GM18861 (cell line): ENCODE measurements at regions not wholly inside any gene's neighbourhood (a gene's known extent, or its start where the extent isn't known, plus 50 kb on each side); places are given as distances from the start of the nearest gene placed in this dataset.

ENCODE experiments used
- ATAC-seq: cut with Tn5 transposase; IDR thresholded peaks from one replicate; pipeline ENCODE4 v1.9.1; 2021; ENCODE audit not compliant: unreplicated experiment

- no peak for ATAC-seq
Measured at GRCh38 chr12:65517656-65518210, 239.2 kb downstream of the MSRB3 start.

DNA sequence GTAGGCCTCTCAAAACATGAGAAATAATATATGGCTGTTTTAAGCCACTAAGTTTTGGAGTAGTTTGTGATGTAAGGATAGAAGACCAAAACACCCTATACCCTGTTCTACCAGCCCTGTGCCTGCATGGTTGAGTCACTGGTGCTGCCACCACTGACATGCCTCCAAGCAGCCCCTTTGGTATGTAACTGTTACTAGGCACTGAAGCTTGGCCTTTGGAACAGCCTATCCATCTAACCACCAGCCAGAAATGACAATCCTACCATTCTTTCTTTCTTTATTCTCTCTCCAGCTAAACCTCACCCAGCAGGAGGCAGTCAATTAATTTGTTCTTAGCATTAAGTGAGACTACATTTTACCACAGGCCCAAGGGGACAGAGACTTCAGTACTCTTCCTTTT, 240.3 kb downstream of the MSRB3 start:
- no peak for ATAC-seq

GRCh38 chr12:65520658-65521057, 242.2 kb downstream of the MSRB3 start:
- ATAC-seq, result no peak

DNA sequence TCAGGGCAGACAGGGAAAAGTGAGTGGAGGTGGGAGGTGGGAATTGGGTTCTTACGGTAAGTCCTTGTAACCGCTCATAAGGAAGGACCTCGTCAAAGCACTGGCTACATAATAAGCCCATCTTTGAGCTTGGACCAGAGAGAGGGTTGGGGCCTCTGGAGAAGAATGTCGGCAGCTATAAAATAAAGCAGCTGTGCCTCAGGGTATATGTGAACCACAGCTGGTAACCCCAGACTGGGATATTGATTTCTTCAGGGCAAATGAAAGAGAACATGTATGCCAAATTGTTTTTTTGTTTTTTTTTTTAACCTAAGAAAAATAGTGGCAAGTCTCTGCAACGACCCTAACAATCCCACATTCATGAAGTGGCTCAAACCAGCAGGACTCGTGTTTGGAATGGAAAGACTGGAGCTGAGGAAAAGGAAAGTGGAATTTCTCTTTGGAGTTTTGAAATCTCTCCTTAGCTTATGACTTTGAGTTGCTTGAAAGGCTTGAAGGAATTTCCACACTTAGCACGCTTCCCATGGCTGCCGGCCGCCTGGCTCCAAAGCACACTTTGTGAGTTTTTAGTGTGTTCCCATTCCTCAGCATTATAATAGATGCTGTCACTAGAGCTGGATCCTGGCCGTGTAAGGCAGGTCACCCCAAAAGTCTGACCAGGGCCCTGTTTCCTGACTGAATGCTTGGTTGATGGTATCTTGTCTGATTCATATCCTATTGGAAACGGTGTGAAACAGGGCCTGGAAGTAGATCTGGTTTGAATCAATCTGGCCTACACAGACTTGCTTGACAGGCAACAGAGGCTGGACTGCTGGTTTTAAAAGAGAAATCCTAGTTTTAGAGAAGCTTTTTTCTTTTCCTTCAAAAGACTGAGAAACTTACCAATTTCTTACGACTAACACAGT, 244.7 kb downstream of the MSRB3 start:
- no peak for ATAC-seq

GRCh38 chr12:65524666-65525065, 246.2 kb downstream of the MSRB3 start:
- no peak for ATAC-seq

- ATAC-seq, result no peak
Measured at GRCh38 chr12:65525491-65526141, 247.1 kb downstream of the MSRB3 start.

DNA sequence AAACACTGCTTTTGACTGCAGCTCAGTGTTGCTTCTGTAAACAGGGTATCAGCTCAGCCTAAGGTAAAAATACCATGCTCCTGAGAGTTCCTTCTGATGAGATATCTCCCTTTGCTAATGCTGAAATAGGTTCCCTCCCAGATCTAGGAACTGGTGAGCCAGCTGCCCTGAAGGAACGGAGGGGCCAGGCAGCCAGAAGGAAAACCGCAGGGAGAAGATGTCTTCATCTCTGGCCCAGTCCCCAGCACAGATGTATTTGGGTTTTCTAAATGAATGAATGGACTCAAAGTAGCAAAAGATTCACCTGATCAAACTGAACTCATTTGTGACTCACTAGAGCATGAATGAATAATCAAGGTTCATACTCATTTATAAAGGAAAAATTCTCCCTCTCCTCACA, 247.8 kb downstream of the MSRB3 start:
- ATAC-seq, result no peak

DNA sequence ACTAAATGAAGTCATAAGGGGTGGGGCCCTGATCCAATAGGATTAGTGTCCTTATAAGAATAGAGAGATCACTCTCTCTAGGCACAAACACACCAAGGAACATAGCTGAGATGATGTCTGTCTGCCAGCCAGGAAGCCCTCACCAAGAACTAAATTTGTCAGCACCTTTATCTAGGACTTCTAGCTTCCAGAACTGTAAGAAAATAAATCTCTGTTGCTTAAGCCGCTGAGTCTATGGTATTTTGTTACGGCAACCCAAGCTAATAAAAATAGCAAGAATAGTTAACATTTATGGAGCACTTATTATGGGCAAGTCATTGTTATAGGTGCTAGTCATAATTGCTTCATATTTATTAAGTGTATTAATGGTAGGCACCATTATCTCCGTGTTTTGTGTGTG, 249.6 kb downstream of the MSRB3 start:
- no peak for ATAC-seq

DNA sequence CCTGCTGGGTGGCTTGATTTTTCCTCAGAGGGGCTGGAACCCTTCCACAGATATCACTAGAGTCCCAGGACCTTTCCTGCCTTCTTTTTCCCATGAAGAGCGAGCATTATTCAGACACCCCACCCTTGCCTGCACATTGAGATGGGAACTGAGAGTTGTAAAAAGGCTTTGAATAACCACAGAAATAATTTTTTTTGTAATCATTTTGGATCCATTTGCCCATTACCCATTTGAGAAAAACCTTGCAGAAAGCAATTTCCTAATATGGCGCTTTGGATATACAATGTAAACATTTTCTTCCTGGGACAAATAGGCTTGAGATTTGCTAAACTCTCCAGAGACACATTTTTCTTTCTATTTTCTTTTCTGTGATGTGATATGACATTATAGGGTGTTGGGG, 250.6 kb downstream of the MSRB3 start:
- no peak for ATAC-seq

- no peak for ATAC-seq
Measured at GRCh38 chr12:65529771-65530435, 251.4 kb downstream of the MSRB3 start.

DNA sequence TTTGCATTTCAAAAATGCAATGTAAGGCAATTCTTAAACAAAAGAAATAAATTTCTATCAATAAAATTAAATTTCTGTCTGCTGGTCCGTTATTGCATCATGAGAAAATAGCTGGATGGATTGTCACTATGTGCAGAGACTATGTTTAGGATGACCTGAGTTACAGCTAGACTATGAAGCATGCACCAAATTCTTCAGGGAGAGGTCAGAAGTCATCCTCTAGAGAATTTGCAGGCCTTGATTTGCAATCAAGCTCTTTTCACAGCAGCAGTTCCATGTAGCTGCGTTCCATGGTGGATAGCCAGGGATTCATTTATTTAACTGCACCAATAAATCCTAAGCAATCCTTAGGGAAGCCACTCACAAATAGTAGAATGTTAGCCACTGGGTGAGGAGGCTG, 253.7 kb downstream of the MSRB3 start:
- ATAC-seq, result no peak

DNA sequence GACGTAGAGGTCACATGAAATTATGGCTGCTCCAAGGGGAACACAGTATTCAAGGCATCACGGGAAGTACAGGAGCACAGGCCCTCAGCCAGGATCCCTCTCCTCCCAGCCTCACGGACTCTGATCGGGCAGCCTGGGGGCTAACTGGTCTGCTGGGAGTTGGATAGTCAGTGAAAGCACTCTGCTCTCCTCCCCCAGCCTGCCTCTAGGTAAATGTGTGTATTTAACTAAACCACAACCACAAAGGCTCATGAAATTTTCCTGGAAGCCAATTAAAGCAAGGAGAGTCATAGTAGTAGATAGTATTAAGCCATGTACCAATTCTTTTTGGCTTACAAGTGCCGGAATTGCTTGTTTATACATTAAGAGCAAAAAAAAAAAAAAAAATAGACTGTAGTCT, 254.3 kb downstream of the MSRB3 start:
- no peak for ATAC-seq

GRCh38 chr12:65533177-65533883, 254.8 kb downstream of the MSRB3 start:
- no peak for ATAC-seq

DNA sequence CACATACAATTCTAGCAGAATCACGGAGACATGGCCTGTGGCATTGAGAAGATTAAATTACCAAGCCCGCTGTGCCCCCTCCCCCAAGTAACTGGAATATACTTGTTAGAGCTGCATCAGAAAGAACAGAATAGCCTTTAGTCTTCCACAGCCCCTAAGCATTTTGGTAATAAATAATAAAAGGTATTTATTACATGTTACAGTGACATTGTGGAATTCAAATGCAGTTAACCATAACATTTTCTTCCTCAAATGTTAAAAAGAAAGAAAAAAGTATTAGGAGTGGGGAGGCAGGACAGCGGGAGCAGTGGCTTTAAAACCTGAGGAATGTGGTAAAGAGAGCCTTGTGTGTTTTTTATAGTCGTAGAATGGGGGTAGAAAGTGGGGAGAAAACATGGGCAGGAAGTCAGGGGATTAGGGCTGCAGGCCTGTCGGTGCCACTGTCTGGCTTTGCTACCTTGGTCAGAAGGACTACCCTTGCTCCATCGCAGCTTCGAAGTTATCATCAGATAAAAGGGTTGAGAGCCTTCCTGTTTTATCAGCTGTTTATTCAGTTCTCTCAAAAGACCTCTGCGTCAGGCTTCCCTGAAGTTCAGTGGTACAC, 255.9 kb downstream of the MSRB3 start:
- ATAC-seq, result no peak

- ATAC-seq, result no peak
Measured at GRCh38 chr12:65535946-65536345, 257.5 kb downstream of the MSRB3 start.

DNA sequence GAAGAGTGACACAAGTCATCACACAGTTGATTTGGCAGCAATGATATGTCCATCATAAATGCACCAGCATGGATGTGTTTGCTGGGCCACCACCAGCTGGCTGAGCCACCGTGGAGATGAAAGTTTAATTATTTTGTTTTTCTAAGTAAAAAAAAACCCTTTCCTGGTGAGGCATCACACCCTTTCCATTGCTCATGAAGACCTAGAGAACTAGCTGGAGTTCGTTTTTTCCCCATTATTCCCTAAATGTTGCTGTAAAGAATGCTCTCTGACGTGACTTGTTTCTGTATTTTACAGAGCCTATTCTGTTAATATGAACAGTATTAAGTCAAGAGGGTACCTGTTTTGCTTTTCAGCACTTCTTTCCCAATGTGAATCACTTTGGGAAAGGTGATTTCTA, 257.9 kb downstream of the MSRB3 start:
- no peak for ATAC-seq

- ATAC-seq, result no peak
Measured at GRCh38 chr12:65536876-65537681, 258.6 kb downstream of the MSRB3 start.

- ATAC-seq, result no peak
Measured at GRCh38 chr12:65537978-65538377, 259.5 kb downstream of the MSRB3 start.

DNA sequence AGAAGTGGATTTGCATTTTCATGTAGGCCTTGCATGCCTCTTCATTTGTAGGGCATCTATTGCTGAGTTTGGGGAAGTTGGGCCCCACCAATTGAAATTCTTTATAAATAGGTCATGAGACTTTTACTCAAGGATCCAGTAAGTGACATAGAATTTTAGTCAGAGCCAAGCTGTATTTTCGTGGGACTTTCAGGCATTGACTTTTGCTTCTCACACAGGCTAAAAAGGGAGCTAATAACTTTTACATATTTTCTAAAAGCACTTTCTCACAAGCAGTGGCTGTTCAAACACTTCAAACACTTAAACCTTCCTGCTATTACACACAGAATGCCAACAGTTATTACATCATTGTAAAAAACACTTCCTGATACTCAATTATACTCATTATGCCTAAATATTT, 260.5 kb downstream of the MSRB3 start:
- no peak for ATAC-seq

DNA sequence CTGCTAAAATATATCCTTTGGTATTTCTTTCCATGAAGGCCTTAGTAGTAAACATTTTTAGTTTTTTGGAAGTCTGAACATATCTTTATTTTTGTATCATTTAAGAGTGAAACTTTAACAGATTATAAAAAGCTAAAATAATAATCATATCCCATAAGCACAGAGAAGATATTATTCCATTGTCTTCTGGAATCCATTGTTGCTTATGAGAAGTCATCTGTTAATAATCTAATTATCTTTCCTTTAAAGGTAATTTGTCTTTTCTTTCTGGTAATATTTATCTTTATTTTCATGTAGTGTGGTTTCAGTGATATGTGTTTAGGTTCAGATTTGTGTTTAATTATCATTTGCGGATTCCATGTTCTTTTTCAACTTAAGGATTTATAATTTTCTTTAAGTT, 261.7 kb downstream of the MSRB3 start:
- no peak for ATAC-seq
